ENCODE measurements at regions not wholly inside any gene's neighbourhood (a gene's known extent, or its start where the extent isn't known, plus 50 kb on each side); places are given as distances from the start of the nearest gene placed in this dataset.

DNA sequence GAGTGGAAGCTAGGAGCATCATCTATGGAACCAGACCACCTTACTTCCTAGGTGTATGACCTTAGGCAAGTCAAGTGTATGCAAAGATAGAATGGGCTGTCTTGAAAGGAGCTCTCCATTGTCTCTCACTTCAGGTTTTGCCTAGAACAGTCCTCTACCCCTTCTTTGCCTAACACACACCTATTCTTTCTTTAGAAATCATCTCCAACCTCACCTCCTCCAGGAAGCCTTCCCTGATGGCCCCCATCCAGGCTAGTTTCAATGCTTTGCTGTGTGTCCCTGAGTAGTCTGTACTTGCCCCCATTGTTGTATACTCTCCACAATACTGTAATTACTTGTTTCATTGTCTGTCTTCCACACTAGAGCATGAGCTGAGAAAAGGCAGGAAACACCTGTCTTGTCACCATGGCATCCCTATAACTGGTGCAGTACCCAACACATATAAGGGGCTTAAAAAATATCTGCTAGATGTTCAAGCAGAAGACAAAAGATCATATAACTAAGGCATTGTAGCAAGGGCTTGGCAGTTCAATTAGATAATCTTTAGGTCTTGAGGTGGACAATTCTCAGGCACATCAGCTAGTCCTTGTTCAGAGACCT, 83.0 kb downstream of the RRAGC start:
- TF ChIP-seq, protein P1, sequence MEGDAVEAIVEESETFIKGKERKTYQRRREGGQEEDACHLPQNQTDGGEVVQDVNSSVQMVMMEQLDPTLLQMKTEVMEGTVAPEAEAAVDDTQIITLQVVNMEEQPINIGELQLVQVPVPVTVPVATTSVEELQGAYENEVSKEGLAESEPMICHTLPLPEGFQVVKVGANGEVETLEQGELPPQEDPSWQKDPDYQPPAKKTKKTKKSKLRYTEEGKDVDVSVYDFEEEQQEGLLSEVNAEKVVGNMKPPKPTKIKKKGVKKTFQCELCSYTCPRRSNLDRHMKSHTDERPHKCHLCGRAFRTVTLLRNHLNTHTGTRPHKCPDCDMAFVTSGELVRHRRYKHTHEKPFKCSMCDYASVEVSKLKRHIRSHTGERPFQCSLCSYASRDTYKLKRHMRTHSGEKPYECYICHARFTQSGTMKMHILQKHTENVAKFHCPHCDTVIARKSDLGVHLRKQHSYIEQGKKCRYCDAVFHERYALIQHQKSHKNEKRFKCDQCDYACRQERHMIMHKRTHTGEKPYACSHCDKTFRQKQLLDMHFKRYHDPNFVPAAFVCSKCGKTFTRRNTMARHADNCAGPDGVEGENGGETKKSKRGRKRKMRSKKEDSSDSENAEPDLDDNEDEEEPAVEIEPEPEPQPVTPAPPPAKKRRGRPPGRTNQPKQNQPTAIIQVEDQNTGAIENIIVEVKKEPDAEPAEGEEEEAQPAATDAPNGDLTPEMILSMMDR (conservative IDR thresholded peaks at IDR 0.05) = no peak
- no peak for TF ChIP-seq EZH2 (IDR thresholded peaks at IDR 0.05; ENCODE audit: low read depth)

All from PC-9 (cell line).